WTC11 (cell line): ENCODE measurements at regions not wholly inside any gene's neighbourhood (a gene's known extent, or its start where the extent isn't known, plus 50 kb on each side); places are given as distances from the start of the nearest gene placed in this dataset.

Source experiments
- ATAC-seq: fragments of 200-7000 bp; cut with Tn5 transposase; 2 replicates; pipeline ENCODE4 v1.10.0; 2021; ENCODE audit warnings: mild to moderate bottlenecking, moderate library complexity
- CTCF ChIA-PET: fragments of 300-600 bp; sonication (Branson Sonifier 250); formaldehyde crosslinking; loops from one replicate; lab custom pipeline; 2021; ENCODE audit warnings: antibody characterized with exemption; lab: Charles Lee
- POLR2A ChIA-PET: fragments of 350-600 bp; sonication (Branson Sonifier 250); formaldehyde crosslinking; loops from one replicate; lab custom pipeline; 2021; ENCODE audit warnings: antibody characterized with exemption; lab: Charles Lee
- DNase-seq: peaks from one replicate; pipeline ENCODE4 v3.0.0; 2021; ENCODE audit warnings: low spot score
- H3K27ac Mint-ChIP-seq: 2 replicates; pipeline ENCODE4 v1.8.0; 2021; ENCODE audit warnings: mixed read lengths
- H3K27me3 Mint-ChIP-seq: 2 replicates; pipeline ENCODE4 v1.8.0; 2021; ENCODE audit warnings: low read depth, mild to moderate bottlenecking, moderate library complexity, mixed read lengths
- H3K36me3 Mint-ChIP-seq: 2 replicates; pipeline ENCODE4 v1.8.0; 2021; ENCODE audit warnings: mixed read lengths
- H3K4me1 Mint-ChIP-seq: 2 replicates; pipeline ENCODE4 v1.8.0; 2022; ENCODE audit warnings: mixed read lengths
- H3K4me3 Mint-ChIP-seq: 2 replicates; pipeline ENCODE4 v1.8.0; 2021; ENCODE audit warnings: mild to moderate bottlenecking, moderate library complexity, mixed read lengths
- H3K9me3 Mint-ChIP-seq: 2 replicates; pipeline ENCODE4 v1.8.0; 2021; ENCODE audit warnings: mixed read lengths
- ATF1 ChIP-seq: sonication (generic); formaldehyde crosslinking; IDR thresholded peaks from 2 replicates; pipeline ENCODE4 v1.8.1; 2023; ENCODE audit warnings: mild to moderate bottlenecking, moderate library complexity, missing genetic modification reagents
- CREB1 ChIP-seq: sonication (generic); formaldehyde crosslinking; IDR thresholded peaks from 2 replicates; pipeline ENCODE4 v1.8.0; 2023; ENCODE audit warnings: mild to moderate bottlenecking, missing genetic modification reagents
- CTCF ChIP-seq: fragments of 200-600 bp; IDR thresholded peaks from 2 replicates; pipeline ENCODE4 v1.8.0; 2022; ENCODE audit warnings: antibody characterized with exemption
- E2F5 ChIP-seq: sonication (generic); formaldehyde crosslinking; IDR thresholded peaks from 2 replicates; pipeline ENCODE4 v1.8.1; 2022; ENCODE audit warnings: mild to moderate bottlenecking, moderate library complexity, missing genetic modification reagents
- FOXJ3 ChIP-seq: sonication (generic); formaldehyde crosslinking; IDR thresholded peaks from 2 replicates; pipeline ENCODE4 v1.9.0; 2021; ENCODE audit warnings: missing genetic modification reagents, mild to moderate bottlenecking, borderline replicate concordance
- GRHL2 ChIP-seq: fragments of 250-450 bp; sonication (Bioruptor Pico); IDR thresholded peaks from 2 replicates; pipeline ENCODE4 v1.8.0; 2022; ENCODE audit warnings: mild to moderate bottlenecking, moderate library complexity; ENCODE audit not compliant: insufficient replicate concordance, severe bottlenecking
- HMGA2 ChIP-seq: fragments of 250-450 bp; sonication (Bioruptor Pico); IDR thresholded peaks from 2 replicates; pipeline ENCODE4 v1.4.0; 2021; ENCODE audit warnings: mild to moderate bottlenecking, moderate library complexity
- JAZF1 ChIP-seq: fragments of 250-450 bp; sonication (Bioruptor Pico); IDR thresholded peaks from 2 replicates; pipeline ENCODE4 v1.9.0; 2021; ENCODE audit warnings: moderate library complexity, mild to moderate bottlenecking, inconsistent platforms
- KAT7 ChIP-seq: sonication (generic); formaldehyde crosslinking; IDR thresholded peaks from 2 replicates; pipeline ENCODE4 v1.8.1; 2023; ENCODE audit warnings: missing genetic modification reagents, mild to moderate bottlenecking, borderline replicate concordance
- MXD4 ChIP-seq: fragments of 250-450 bp; sonication (Bioruptor Pico); IDR thresholded peaks from 2 replicates; pipeline ENCODE4 v1.8.0; 2021; ENCODE audit warnings: mild to moderate bottlenecking, moderate library complexity, borderline replicate concordance
- MYBL2 ChIP-seq: sonication (generic); formaldehyde crosslinking; IDR thresholded peaks from 2 replicates; pipeline ENCODE4 v1.8.1; 2023; ENCODE audit warnings: mild to moderate bottlenecking, moderate library complexity, missing genetic modification reagents
- NFE2L1 ChIP-seq: sonication (generic); formaldehyde crosslinking; IDR thresholded peaks from 2 replicates; pipeline ENCODE4 v1.8.1; 2023; ENCODE audit warnings: missing genetic modification reagents
- NR1H2 ChIP-seq: sonication (generic); formaldehyde crosslinking; IDR thresholded peaks from 2 replicates; pipeline ENCODE4 v1.9.0; 2021; ENCODE audit warnings: mild to moderate bottlenecking, moderate library complexity, missing genetic modification reagents
- NR3C1 ChIP-seq: sonication (generic); formaldehyde crosslinking; conservative IDR thresholded peaks from 2 replicates; pipeline ENCODE4 v1.8.1; 2023; ENCODE audit warnings: low read depth, mild to moderate bottlenecking, missing genetic modification reagents
- SMAD4 ChIP-seq: sonication (generic); formaldehyde crosslinking; IDR thresholded peaks from 2 replicates; pipeline ENCODE4 v1.8.0; 2022; ENCODE audit warnings: mild to moderate bottlenecking, missing genetic modification reagents
- SP1 ChIP-seq: sonication (generic); formaldehyde crosslinking; conservative IDR thresholded peaks from 2 replicates; pipeline ENCODE4 v1.8.1; 2022; ENCODE audit warnings: missing genetic modification reagents
- TCF7 ChIP-seq: sonication (generic); formaldehyde crosslinking; IDR thresholded peaks from 2 replicates; pipeline ENCODE4 v1.8.0; 2022; ENCODE audit warnings: mild to moderate bottlenecking, low read depth, missing genetic modification reagents, moderate library complexity
- ZBTB43 ChIP-seq: sonication (generic); formaldehyde crosslinking; IDR thresholded peaks from 2 replicates; pipeline ENCODE4 v1.8.1; 2023; ENCODE audit warnings: mild to moderate bottlenecking, missing genetic modification reagents
- ZNF219 ChIP-seq: sonication (generic); formaldehyde crosslinking; IDR thresholded peaks from 2 replicates; pipeline ENCODE4 v1.8.0; 2023; ENCODE audit warnings: missing genetic modification reagents, mild to moderate bottlenecking, borderline replicate concordance
- TF ChIP-seq, protein P1 (sequence below): sonication (generic); formaldehyde crosslinking; IDR thresholded peaks from 2 replicates; pipeline ENCODE4 v1.8.1; 2023; ENCODE audit warnings: mild to moderate bottlenecking, missing genetic modification reagents, borderline replicate concordance
- TF ChIP-seq, protein P2 (sequence below): sonication (generic); formaldehyde crosslinking; IDR thresholded peaks from 2 replicates; pipeline ENCODE4 v1.8.0; 2023; ENCODE audit warnings: mild to moderate bottlenecking, missing genetic modification reagents

DNA sequence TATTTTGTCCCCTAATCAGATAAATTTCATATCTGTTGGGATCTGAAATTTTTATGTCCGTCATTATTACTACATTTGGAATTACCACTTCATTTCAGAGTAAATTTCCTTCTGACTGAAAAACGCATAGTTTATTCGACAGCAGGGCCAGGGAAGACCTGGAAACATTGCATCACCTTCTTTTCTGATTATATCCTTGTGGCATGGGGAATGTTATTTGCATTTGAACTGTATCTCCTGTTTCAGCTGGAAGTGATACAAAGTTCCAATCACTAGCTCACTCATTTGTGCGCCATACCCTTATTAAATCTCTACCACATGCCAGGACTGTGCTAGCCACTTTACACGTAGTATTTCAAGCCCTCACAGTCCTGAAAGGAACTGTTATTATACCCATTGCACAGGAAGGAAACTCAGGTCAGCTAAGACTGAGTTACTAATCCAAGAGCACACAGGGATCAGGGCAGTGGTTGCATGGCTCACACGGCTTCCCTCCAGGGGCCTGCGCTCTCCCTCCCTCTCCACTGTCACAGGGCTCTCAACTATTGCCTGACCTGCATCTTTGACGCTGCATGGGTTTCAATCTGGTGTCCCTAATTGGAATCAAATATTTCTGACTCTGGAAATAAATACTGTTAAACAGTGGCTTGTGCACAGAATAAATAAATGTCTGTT lies 84.4 kb upstream of the NANOS1 start:
- DNase-seq (no peak), ATAC-seq (peak; percentile 54)
- no peak for TF ChIP-seq SP1 (CRISPR knock-in tag)
- TF ChIP-seq NR3C1 (CRISPR knock-in tag): no peak
- TF ChIP-seq NR1H2 (CRISPR knock-in tag): no peak
- TF ChIP-seq, protein P1, sequence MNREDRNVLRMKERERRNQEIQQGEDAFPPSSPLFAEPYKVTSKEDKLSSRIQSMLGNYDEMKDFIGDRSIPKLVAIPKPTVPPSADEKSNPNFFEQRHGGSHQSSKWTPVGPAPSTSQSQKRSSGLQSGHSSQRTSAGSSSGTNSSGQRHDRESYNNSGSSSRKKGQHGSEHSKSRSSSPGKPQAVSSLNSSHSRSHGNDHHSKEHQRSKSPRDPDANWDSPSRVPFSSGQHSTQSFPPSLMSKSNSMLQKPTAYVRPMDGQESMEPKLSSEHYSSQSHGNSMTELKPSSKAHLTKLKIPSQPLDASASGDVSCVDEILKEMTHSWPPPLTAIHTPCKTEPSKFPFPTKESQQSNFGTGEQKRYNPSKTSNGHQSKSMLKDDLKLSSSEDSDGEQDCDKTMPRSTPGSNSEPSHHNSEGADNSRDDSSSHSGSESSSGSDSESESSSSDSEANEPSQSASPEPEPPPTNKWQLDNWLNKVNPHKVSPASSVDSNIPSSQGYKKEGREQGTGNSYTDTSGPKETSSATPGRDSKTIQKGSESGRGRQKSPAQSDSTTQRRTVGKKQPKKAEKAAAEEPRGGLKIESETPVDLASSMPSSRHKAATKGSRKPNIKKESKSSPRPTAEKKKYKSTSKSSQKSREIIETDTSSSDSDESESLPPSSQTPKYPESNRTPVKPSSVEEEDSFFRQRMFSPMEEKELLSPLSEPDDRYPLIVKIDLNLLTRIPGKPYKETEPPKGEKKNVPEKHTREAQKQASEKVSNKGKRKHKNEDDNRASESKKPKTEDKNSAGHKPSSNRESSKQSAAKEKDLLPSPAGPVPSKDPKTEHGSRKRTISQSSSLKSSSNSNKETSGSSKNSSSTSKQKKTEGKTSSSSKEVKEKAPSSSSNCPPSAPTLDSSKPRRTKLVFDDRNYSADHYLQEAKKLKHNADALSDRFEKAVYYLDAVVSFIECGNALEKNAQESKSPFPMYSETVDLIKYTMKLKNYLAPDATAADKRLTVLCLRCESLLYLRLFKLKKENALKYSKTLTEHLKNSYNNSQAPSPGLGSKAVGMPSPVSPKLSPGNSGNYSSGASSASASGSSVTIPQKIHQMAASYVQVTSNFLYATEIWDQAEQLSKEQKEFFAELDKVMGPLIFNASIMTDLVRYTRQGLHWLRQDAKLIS: no peak
- TF ChIP-seq FOXJ3 (CRISPR knock-in tag): no peak
- TF ChIP-seq SMAD4 (CRISPR knock-in tag): no peak
- TF ChIP-seq ZBTB43 (CRISPR knock-in tag): no peak
- no peak for TF ChIP-seq MYBL2 (CRISPR knock-in tag)
- TF ChIP-seq MXD4: no peak
- TF ChIP-seq ATF1 (CRISPR knock-in tag): no peak
- no peak for TF ChIP-seq CREB1 (CRISPR knock-in tag)
- TF ChIP-seq, all 79 proteins: peak for 0
- ChIA-PET CTCF (no interaction called here), POLR2A (no interaction called here)
- Mint-ChIP-seq H3K4me3 (no peak overlapping the region), H3K36me3 (no peaks in the 10 kb centered on the region), H3K27me3 (no peaks in the 10 kb centered on the region; the same call in 1 of the 2 replicates), H3K4me1 (peaks cover 28% of the 10 kb centered on the region), H3K9me3 (peaks cover 16% of the 10 kb centered on the region), H3K27ac (no peak overlapping the region)

GRCh38 chr10:118948786-118949185 lies 80.7 kb upstream of the NANOS1 start:
- Mint-ChIP-seq H3K4me3 (no peak overlapping the region), H3K9me3 (0 out of 2 replicates have a peak, but pooled peaks cover 6% of the 10 kb centered on the region), H3K4me1 (peaks cover 28% of the 10 kb centered on the region), H3K36me3 (no peaks in the 10 kb centered on the region), H3K27ac (no peak overlapping the region; the same call in 1 of the 2 replicates), H3K27me3 (no peaks in the 10 kb centered on the region)
- ATAC-seq (no peak), DNase-seq (no peak)
- POLR2A ChIA-PET: no interaction called here
- CTCF ChIA-PET: interaction anchor here (0.8 kb wide), 1 partner anchor 125 kb away, joined by 3 read pairs; no protein-coding TSS in a partner anchor
- TF ChIP-seq, protein P2, sequence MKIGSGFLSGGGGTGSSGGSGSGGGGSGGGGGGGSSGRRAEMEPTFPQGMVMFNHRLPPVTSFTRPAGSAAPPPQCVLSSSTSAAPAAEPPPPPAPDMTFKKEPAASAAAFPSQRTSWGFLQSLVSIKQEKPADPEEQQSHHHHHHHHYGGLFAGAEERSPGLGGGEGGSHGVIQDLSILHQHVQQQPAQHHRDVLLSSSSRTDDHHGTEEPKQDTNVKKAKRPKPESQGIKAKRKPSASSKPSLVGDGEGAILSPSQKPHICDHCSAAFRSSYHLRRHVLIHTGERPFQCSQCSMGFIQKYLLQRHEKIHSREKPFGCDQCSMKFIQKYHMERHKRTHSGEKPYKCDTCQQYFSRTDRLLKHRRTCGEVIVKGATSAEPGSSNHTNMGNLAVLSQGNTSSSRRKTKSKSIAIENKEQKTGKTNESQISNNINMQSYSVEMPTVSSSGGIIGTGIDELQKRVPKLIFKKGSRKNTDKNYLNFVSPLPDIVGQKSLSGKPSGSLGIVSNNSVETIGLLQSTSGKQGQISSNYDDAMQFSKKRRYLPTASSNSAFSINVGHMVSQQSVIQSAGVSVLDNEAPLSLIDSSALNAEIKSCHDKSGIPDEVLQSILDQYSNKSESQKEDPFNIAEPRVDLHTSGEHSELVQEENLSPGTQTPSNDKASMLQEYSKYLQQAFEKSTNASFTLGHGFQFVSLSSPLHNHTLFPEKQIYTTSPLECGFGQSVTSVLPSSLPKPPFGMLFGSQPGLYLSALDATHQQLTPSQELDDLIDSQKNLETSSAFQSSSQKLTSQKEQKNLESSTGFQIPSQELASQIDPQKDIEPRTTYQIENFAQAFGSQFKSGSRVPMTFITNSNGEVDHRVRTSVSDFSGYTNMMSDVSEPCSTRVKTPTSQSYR: no peak
- no peak for TF ChIP-seq KAT7
- no peak for TF ChIP-seq E2F5 (CRISPR knock-in tag)
- TF ChIP-seq GRHL2 (CRISPR knock-in tag): no peak
- TF ChIP-seq TCF7 (CRISPR knock-in tag): no peak
- TF ChIP-seq, protein P1: no peak
- TF ChIP-seq HMGA2 (CRISPR knock-in tag): no peak
- no peak for TF ChIP-seq SMAD4 (CRISPR knock-in tag)
- no peak for TF ChIP-seq ZNF219
- no peak for TF ChIP-seq NFE2L1 (CRISPR knock-in tag)
- TF ChIP-seq JAZF1 (CRISPR knock-in tag): no peak
- TF ChIP-seq CTCF: no peak
